ENCODE measurements at regions not wholly inside any gene's neighbourhood (a gene's known extent, or its start where the extent isn't known, plus 50 kb on each side); places are given as distances from the start of the nearest gene placed in this dataset.

GRCh38 chrX:93319609-93320008 is 353.8 kb downstream of the NAP1L3 start:
- no peak for DNase-seq (ENCODE audit: extremely low spot score in 2 of 2)
- no peaks in the 10 kb centered on the region for H3K27me3 ChIP-seq
- H3K36me3 ChIP-seq, result no peaks in the 10 kb centered on the region
- intact Hi-C loops (cut with DNase I), result no loop called here
- H3K9me3 ChIP-seq, result no peaks in the 10 kb centered on the region
- no peak overlapping the region for H3K4me3 ChIP-seq
- no peaks in the 10 kb centered on the region for H3K4me1 ChIP-seq
- no peak for TF ChIP-seq CTCF (IDR thresholded peaks at IDR 0.05)
- TF ChIP-seq POLR2A (IDR thresholded peaks at IDR 0.05), result no peak
- no peak for TF ChIP-seq POLR2AphosphoS5 (IDR thresholded peaks at IDR 0.05; ENCODE audit: insufficient read depth in 1 of 2, low read depth in 1 of 2)
- no peak overlapping the region for H3K27ac ChIP-seq

Data from vagina (tissue), 2 donors.